Calu3 (cell line): ENCODE measurements at regions not wholly inside any gene's neighbourhood (a gene's known extent, or its start where the extent isn't known, plus 50 kb on each side); places are given as distances from the start of the nearest gene placed in this dataset.
"Not testable (repeated sequence)": the region's sequence is repeated elsewhere in the genome, so short reads cannot be mapped to it uniquely, and the experiment has no call there.

Source experiments
- BruUV-seq: library from RNA; stranded (reverse); fragments of 400-500 nt; replicated peaks from 2 replicates; lab custom pipeline; 2021; lab: Mats Ljungman, UMichigan
- CTCF ChIA-PET: fragments of 300-600 bp; sonication (Branson Sonifier 250); formaldehyde crosslinking; loops from one replicate; lab custom pipeline; 2022; ENCODE audit warnings: antibody characterized with exemption; lab: Charles Lee
- DNase-seq: peaks from one replicate; pipeline ENCODE4 v3.0.0; 2022
- H3K27ac Mint-ChIP-seq: one replicate; pipeline ENCODE4 v1.8.0; 2022; ENCODE audit warnings: mixed read lengths; ENCODE audit not compliant: unreplicated experiment
- H3K27me3 Mint-ChIP-seq: one replicate; pipeline ENCODE4 v1.8.0; 2022; ENCODE audit warnings: mixed read lengths; ENCODE audit not compliant: unreplicated experiment
- H3K36me3 Mint-ChIP-seq: one replicate; pipeline ENCODE4 v1.8.0; 2022; ENCODE audit warnings: mild to moderate bottlenecking, moderate library complexity, mixed read lengths; ENCODE audit not compliant: insufficient read depth, unreplicated experiment
- H3K4me1 Mint-ChIP-seq: one replicate; pipeline ENCODE4 v1.8.0; 2022; ENCODE audit warnings: mild to moderate bottlenecking, low read depth, mixed read lengths; ENCODE audit not compliant: unreplicated experiment
- H3K4me3 Mint-ChIP-seq: one replicate; pipeline ENCODE4 v1.8.0; 2022; ENCODE audit warnings: mild to moderate bottlenecking, low read depth, moderate library complexity, mixed read lengths; ENCODE audit not compliant: unreplicated experiment
- H3K9me3 Mint-ChIP-seq: one replicate; pipeline ENCODE4 v1.8.0; 2022; ENCODE audit warnings: low read depth, mixed read lengths; ENCODE audit not compliant: unreplicated experiment
- intact Hi-C: fragments of 100-400 bp; cut with micrococcal nuclease; formaldehyde crosslinking; loops from one replicate; pipeline ENCODE4 v1.10.0; 2022; ENCODE audit not compliant: unreplicated experiment
- TF ChIP-seq, protein P1 (sequence below): fragments of 200-600 bp; IDR thresholded peaks from one replicate; pipeline ENCODE4 v1.8.0; 2022; ENCODE audit warnings: antibody characterized with exemption; ENCODE audit not compliant: unreplicated experiment

DNA sequence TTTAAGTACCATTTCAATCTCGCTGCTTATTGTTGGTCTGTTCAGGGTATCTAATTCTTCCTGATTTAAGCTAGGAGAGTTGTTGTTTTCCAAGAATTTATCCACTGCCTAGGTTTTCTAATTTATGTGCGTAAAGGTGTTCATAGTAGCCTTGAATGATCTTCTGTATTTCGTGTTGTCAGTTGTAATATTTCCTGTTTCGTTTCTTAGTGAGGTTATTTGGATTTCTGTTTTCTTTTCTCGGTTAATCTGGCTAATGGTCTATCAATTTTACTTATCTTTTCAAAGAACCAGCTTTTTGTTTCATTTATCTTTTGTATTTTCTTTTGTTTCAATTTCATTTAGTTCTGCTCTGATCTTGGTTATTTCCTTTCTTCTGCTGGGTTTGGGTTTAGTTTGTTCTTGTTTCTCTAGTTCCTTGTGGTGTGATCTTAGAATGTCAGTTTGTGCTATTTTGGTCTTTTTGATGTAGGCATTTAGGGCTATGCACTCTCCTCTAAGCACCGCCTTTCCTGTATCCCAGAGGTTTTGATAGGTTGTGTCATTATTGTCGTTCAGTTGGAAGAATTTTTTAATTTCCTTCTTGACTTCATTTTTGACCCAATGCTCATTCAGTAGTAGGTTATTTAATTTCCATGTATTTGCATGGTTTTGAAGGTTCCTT lies 92.5 kb upstream of the CSRP2 start:
- H3K27ac Mint-ChIP-seq, H3K4me1 Mint-ChIP-seq, DNase-seq, intact Hi-C loops, BruUV-seq, H3K4me3 Mint-ChIP-seq, H3K36me3 Mint-ChIP-seq, H3K9me3 Mint-ChIP-seq: not testable (repeated sequence)
- peaks cover 37% of the 10 kb centered on the region for H3K27me3 Mint-ChIP-seq
- CTCF ChIA-PET = interaction anchor here (0.8 kb wide), 1 partner anchor 1261 kb away, joined by 4 read pairs; no protein-coding TSS in a partner anchor

DNA sequence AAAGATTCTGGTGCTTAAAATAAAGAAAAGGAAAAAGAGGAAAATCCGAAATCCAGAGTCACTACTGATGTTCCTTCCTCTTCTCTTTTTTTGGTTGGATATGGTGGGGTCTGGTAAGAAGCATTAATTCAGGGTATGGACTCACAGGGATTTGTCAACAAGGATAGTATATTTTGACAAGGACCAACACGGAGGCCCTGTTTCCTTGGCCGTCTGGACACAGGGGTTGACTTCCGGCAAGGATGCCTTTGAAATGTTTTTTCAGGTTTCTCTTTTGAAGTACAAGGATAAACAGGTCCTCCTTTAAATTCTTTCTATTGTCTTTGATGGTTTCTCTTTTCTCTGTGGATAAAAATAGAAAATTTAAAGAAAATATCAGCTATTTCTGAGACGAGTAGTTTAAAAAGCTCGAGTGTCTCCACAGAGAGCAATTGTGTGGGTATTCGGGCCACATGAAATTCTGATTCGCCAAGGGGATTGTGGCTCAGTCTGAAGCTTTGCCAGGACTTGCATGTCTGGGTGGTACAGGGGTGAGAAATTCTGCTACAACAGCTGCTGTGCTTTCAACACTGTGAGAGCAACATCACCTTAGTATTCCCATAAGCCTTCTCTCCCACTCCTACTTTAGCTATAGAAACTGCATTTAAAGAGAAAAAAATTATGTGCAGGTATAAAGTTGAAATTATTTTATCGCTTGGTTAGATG lies 88.5 kb upstream of the CSRP2 start:
- H3K27ac Mint-ChIP-seq = no peak overlapping the region
- TF ChIP-seq, protein P1, sequence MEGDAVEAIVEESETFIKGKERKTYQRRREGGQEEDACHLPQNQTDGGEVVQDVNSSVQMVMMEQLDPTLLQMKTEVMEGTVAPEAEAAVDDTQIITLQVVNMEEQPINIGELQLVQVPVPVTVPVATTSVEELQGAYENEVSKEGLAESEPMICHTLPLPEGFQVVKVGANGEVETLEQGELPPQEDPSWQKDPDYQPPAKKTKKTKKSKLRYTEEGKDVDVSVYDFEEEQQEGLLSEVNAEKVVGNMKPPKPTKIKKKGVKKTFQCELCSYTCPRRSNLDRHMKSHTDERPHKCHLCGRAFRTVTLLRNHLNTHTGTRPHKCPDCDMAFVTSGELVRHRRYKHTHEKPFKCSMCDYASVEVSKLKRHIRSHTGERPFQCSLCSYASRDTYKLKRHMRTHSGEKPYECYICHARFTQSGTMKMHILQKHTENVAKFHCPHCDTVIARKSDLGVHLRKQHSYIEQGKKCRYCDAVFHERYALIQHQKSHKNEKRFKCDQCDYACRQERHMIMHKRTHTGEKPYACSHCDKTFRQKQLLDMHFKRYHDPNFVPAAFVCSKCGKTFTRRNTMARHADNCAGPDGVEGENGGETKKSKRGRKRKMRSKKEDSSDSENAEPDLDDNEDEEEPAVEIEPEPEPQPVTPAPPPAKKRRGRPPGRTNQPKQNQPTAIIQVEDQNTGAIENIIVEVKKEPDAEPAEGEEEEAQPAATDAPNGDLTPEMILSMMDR = no peak
- peaks cover 6% of the 10 kb centered on the region for H3K27me3 Mint-ChIP-seq
- intact Hi-C loops = no loop called here
- BruUV-seq = no TSS peak
- H3K9me3 Mint-ChIP-seq = no peaks in the 10 kb centered on the region
- DNase-seq = no peak
- H3K4me1 Mint-ChIP-seq = peaks cover 3% of the 10 kb centered on the region
- CTCF ChIA-PET = no interaction called here
- no peak overlapping the region for H3K4me3 Mint-ChIP-seq
- H3K36me3 Mint-ChIP-seq = no peaks in the 10 kb centered on the region

DNA sequence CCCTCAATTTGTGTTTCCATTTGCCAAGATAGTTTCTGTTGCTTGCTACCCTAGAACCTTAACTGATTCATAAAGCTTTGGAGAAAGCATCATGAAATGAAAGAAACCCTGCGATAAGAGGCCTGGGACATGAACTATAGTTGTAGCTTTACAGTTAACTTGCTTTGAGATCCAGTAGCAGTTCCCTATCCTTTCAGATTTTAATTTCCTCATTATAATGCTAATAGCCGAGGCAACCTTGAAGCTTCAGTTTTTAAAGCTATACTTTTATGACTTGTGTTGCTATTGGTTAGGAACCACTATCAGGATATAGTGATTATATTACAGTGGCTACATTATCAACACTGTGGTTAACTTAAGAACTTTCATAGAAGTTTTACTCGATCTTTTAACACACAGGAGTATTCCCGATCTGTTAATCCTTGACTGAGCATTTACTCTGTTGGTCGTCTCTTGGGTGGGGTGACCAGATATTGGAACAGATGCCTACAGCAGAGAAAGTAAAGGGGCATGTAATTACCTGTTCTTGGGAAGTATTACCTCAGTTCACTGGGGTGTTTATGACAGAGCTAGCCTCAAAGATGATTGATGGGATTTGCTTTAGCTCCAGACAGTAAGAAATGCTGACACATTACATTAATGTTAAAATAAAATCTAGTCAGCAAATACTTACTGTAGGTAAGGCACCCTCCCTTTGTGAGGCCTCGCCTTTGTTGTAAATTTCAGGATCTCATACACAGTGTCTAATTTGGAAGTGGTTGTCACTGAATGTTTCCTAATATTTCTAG lies 86.2 kb upstream of the CSRP2 start:
- Mint-ChIP-seq H3K27me3 (no peaks in the 10 kb centered on the region), H3K4me3 (no peak overlapping the region), H3K36me3 (no peaks in the 10 kb centered on the region), H3K9me3 (no peaks in the 10 kb centered on the region), H3K27ac (no peak overlapping the region), H3K4me1 (peaks cover 8% of the 10 kb centered on the region)
- TF ChIP-seq, protein P1 = no peak
- no TSS peak for BruUV-seq
- CTCF ChIA-PET = no interaction called here
- intact Hi-C loops = no loop called here
- no peak for DNase-seq

DNA sequence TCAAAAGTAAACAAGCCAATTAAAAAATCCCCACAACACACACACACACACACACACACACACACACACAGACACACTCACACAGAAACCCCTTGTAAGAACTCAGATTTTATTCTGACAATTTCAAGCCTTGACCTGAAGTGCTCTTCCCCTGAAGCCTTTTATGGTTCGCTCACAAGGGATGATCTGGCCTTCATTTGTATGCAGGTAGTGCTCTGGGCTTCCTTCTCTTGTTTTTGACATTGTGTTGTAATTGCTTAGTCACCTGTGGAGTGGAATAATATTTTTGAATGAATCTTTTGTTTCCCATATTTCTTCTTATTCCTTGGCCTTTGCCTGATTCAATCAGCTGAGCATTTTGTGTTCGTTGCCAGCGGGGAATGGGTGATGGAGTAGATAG lies 83.3 kb upstream of the CSRP2 start:
- no peaks in the 10 kb centered on the region for H3K27me3 Mint-ChIP-seq
- no peak for DNase-seq
- BruUV-seq = no TSS peak
- CTCF ChIA-PET = no interaction called here
- no peak overlapping the region for H3K4me3 Mint-ChIP-seq
- H3K4me1 Mint-ChIP-seq = peaks cover 8% of the 10 kb centered on the region
- H3K9me3 Mint-ChIP-seq = no peaks in the 10 kb centered on the region
- TF ChIP-seq, protein P1 = no peak
- no peaks in the 10 kb centered on the region for H3K36me3 Mint-ChIP-seq
- no peak overlapping the region for H3K27ac Mint-ChIP-seq
- intact Hi-C loops = no loop called here
